OCI-LY3 (cell line): ENCODE measurements at regions not wholly inside any gene's neighbourhood (a gene's known extent, or its start where the extent isn't known, plus 50 kb on each side); places are given as distances from the start of the nearest gene placed in this dataset.

Experiments
- CTCF ChIP-seq: fragments of 200-600, 300-600 bp; sonication (generic); IDR thresholded peaks from 2 replicates; pipeline ENCODE4 v1.5.1; 2014; ENCODE audit warnings: antibody characterized with exemption, low read length, low read depth
- EZH2phosphoT487 ChIP-seq: fragments of 200-600 bp; shearing (Covaris generic); IDR thresholded peaks from 2 replicates; pipeline ENCODE4 v1.6.1; 2018; ENCODE audit warnings: antibody characterized with exemption, mixed run types, low read depth

- TF ChIP-seq CTCF (no peak), EZH2phosphoT487 (no peak)
Measured at GRCh38 chr18:45562567-45563479, 52.5 kb upstream of the SLC14A2 start.
